ENCODE measurements at regions not wholly inside any gene's neighbourhood (a gene's known extent, or its start where the extent isn't known, plus 50 kb on each side); places are given as distances from the start of the nearest gene placed in this dataset.

GRCh38 chr13:83980331-83980730 is 98.1 kb upstream of the SLITRK1 start:
- no peak for DNase-seq

GRCh38 chr13:83975655-83976165 is 93.4 kb upstream of the SLITRK1 start:
- DNase-seq = no peak

- no peak for DNase-seq
Measured at GRCh38 chr13:83958531-83958930, 76.3 kb upstream of the SLITRK1 start.

- DNase-seq = no peak
Measured at GRCh38 chr13:83955011-83955410, 72.7 kb upstream of the SLITRK1 start.

- DNase-seq = no peak
Measured at GRCh38 chr13:83953916-83954315, 71.6 kb upstream of the SLITRK1 start.

- DNase-seq = no peak
Measured at GRCh38 chr13:83950293-83950692, 68.0 kb upstream of the SLITRK1 start.

- DNase-seq = no peak
Measured at GRCh38 chr13:83943530-83944279, 61.4 kb upstream of the SLITRK1 start.

GRCh38 chr13:83941701-83942335 is 59.5 kb upstream of the SLITRK1 start:
- no peak for DNase-seq

GRCh38 chr13:83940742-83941141 is 58.5 kb upstream of the SLITRK1 start:
- DNase-seq = no peak

- no peak for DNase-seq
Measured at GRCh38 chr13:83937579-83937978, 55.3 kb upstream of the SLITRK1 start.

GRCh38 chr13:83935566-83935965 is 53.3 kb upstream of the SLITRK1 start:
- no peak for DNase-seq

Data from SW 1271 (cell line).